ENCODE measurements at regions not wholly inside any gene's neighbourhood (a gene's known extent, or its start where the extent isn't known, plus 50 kb on each side); places are given as distances from the start of the nearest gene placed in this dataset.
A peak's percentile ranks its signal among the peaks of the same experiment; 100 is the strongest.

- Histone ChIP-seq H3K18ac (ENCODE audit: insufficient read length, low read depth, low read length) (no peak overlapping the region), H3K4me1 (ENCODE audit: insufficient read depth, low read length) (no peaks in the 10 kb centered on the region), H2BK12ac (ENCODE audit: insufficient read length, low read depth, low read length) (no peak overlapping the region), H2BK15ac (ENCODE audit: low read depth, low read length) (no peak overlapping the region), H2BK5ac (ENCODE audit: insufficient read length, low read length) (no peak overlapping the region), H4K91ac (ENCODE audit: insufficient read length, low read depth, low read length) (no peak overlapping the region), H2AFZ (ENCODE audit: low read length) (no peak overlapping the region), H4K8ac (replicated peaks; ENCODE audit: insufficient read length, low read depth, low read length) (no peak overlapping the region), H3K9me3 (ENCODE audit: control insufficient read depth, low read depth, low read length) (no peaks in the 10 kb centered on the region), H2AK5ac (ENCODE audit: insufficient read length, low read length) (no peak overlapping the region), H4K5ac (ENCODE audit: insufficient read length, low read depth, low read length) (no peak overlapping the region), H3K79me1 (ENCODE audit: insufficient read depth, low read depth, low read length, poor library complexity, severe bottlenecking) (no peaks in the 10 kb centered on the region), H3K56ac (ENCODE audit: insufficient read length, low read depth, low read length) (no peak overlapping the region), H3K14ac (ENCODE audit: insufficient read depth, low read length) (peak overlapping the region; percentile 4; the same call in 1 of the 2 replicates), H2BK120ac (ENCODE audit: low read depth, low read length, poor library complexity, severe bottlenecking) (no peak overlapping the region), H3K4me2 (ENCODE audit: insufficient read depth, insufficient read length, low read length) (no peak overlapping the region), H3K27ac (ENCODE audit: insufficient read length, low read depth, low read length) (no peak overlapping the region), H3K4ac (ENCODE audit: low read depth, low read length) (no peak overlapping the region), H3K9ac (ENCODE audit: extremely low read depth, insufficient read length, low read length) (no peak overlapping the region), H4K20me1 (ENCODE audit: control insufficient read depth, insufficient read depth, insufficient read length) (no peaks in the 10 kb centered on the region), H3K23ac (ENCODE audit: insufficient read length, low read depth, low read length) (no peak overlapping the region), H3K27me3 (ENCODE audit: insufficient read depth, low read length) (no peaks in the 10 kb centered on the region), H3K23me2 (ENCODE audit: insufficient read length, low read depth, low read length, poor library complexity, severe bottlenecking) (no peaks in the 10 kb centered on the region), H2BK20ac (ENCODE audit: low read depth, low read length, poor library complexity, severe bottlenecking) (no peak overlapping the region), H3T11ph (ENCODE audit: low read length) (no peak overlapping the region), H3K79me2 (ENCODE audit: insufficient read depth, low read length) (no peaks in the 10 kb centered on the region)
- DNase-seq: no peak
- Mint-ChIP-seq H3K27ac (peak overlapping the region in 1 of 3 experiments; percentile 9; a peak in 1 of 7 replicates), H3K27me3 (ENCODE audit: low read depth) (no peaks in the 10 kb centered on the region; the same call in 1 of the 2 replicates), H3K4me1 (peaks cover 12 to 21% of the 10 kb centered on the region in 2 experiments), H3K36me3 (ENCODE audit: insufficient read depth in 1 of 3, low read depth in 3 of 3) (no peaks in the 10 kb centered on the region; a peak in 1 of 7 replicates), H3K4me3 (no peak overlapping the region), H3K9me3 (no peaks in the 10 kb centered on the region)
- WGBS (ENCODE audit: extremely low coverage, insufficient read length, low lambda C conversion rate): no CpG with 5 or more reads among the region's 15 CpGs
- no peak for TF ChIP-seq CTCF (conservative IDR thresholded peaks at IDR 0.05)
These were observed 67.4 kb upstream of the TLE3 start for GRCh38 chr15:70164910-70165715.
